Ishikawa (cell line): ENCODE measurements at regions not wholly inside any gene's neighbourhood (a gene's known extent, or its start where the extent isn't known, plus 50 kb on each side); places are given as distances from the start of the nearest gene placed in this dataset.

Source experiments
- CEBPB ChIP-seq: IDR thresholded peaks from 2 replicates; pipeline ENCODE4 v1.6.1; 2012
- CREB1 ChIP-seq: IDR thresholded peaks from 2 replicates; pipeline ENCODE4 v1.6.1; 2012; ENCODE audit warnings: low read depth
- EGR1 ChIP-seq: IDR thresholded peaks from 2 replicates; pipeline ENCODE4 v1.6.1; 2012
- EP300 ChIP-seq: IDR thresholded peaks from 2 replicates; pipeline ENCODE4 v1.6.1; 2012; ENCODE audit warnings: borderline replicate concordance
- FOXM1 ChIP-seq: IDR thresholded peaks from 2 replicates; pipeline ENCODE4 v1.6.1; 2012; ENCODE audit warnings: low read depth, borderline replicate concordance
- NFIC ChIP-seq: IDR thresholded peaks from 2 replicates; pipeline ENCODE4 v1.6.1; 2012
- RAD21 ChIP-seq: IDR thresholded peaks from 2 replicates; pipeline ENCODE4 v1.6.1; 2012; ENCODE audit warnings: low read depth
- TAF1 ChIP-seq: IDR thresholded peaks from 2 replicates; pipeline ENCODE4 v1.6.1; 2012; ENCODE audit warnings: low read depth, mild to moderate bottlenecking
- TCF12 ChIP-seq: IDR thresholded peaks from 2 replicates; pipeline ENCODE4 v1.6.1; 2012; ENCODE audit warnings: low read depth
- TEAD4 ChIP-seq: IDR thresholded peaks from 2 replicates; pipeline ENCODE4 v1.6.1; 2012
- YY1 ChIP-seq: IDR thresholded peaks from 2 replicates; pipeline ENCODE4 v1.6.1; 2012; ENCODE audit warnings: low read depth
- ZBTB7A ChIP-seq: IDR thresholded peaks from 2 replicates; pipeline ENCODE4 v1.6.1; 2012; ENCODE audit warnings: low read depth
- TF ChIP-seq, protein P1 (sequence below): IDR thresholded peaks from 2 replicates; pipeline ENCODE4 v1.6.1; 2012
- TF ChIP-seq, protein P2 (sequence below): IDR thresholded peaks from 2 replicates; pipeline ENCODE4 v1.6.1; 2012
- TF ChIP-seq, protein P3 (sequence below): IDR thresholded peaks from 2 replicates; pipeline ENCODE4 v1.6.1; 2012; ENCODE audit warnings: low read depth, mild to moderate bottlenecking

DNA sequence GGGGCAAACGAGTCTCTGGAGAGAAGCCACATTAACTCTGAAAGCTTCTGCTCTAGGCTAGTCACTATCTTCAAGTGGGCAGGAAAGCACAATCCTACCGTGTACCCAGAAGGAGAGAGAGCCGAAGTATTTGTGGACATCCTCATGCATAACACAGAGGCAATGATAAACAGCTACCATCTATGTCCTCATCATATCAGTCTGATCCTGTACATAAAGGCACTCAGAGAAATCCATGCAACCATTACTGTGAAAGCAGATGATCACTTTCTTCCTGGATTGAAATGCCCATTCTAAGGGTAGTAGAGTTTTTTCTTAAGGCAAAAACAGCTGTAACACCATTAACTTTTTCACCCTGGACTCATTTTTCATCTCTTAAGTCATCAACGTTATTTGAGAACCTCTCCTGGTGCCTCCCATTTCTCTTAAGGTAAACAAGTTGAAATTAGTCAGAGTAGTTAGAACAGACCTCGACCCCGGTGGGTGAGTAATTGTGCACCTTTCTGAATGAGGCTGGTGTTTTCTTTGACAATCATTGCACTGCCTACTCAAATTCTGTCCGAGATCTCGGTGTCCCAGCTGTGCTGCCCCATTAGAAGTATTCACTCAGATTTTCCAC, 327.4 kb downstream of the SHQ1 start:
- no peak for TF ChIP-seq CREB1

DNA sequence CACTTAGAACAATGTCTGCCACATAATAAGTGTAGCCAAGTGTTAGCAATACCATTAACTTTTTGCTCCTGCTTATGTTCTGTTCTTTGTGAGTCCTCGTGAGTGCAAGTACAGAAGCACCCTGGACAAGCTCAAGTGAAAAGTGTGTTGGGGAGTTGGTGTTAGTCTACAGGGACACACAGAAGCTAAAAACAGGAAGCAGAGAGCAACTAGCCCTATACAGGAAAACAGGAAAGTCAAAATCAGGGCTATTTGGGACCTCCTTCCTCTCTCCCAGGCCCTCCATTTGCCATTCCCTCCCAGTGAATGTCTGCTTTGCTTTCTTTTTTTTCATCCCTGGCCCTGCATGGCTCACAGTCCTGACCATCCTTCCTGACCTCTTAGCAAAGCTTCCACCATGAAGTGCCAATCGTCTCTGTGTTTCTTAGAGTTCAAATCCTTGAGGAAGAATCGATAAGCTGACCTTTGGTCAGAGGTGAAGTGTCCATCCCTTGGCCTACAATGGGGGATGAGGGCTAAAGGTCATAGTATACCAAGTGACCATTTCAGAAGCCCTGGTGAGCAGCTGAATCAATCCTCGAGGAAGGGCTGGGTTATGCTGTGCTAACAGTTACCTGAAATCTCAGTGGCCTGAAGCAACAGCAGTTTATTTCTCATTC, 328.2 kb downstream of the SHQ1 start:
- TF ChIP-seq CREB1: no peak
- TF ChIP-seq, protein P1, sequence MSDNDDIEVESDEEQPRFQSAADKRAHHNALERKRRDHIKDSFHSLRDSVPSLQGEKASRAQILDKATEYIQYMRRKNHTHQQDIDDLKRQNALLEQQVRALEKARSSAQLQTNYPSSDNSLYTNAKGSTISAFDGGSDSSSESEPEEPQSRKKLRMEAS: no peak
- no peak for TF ChIP-seq TCF12
- no peak for TF ChIP-seq NFIC
- no peak for TF ChIP-seq TEAD4
- TF ChIP-seq FOXM1: no peak
- TF ChIP-seq EGR1: no peak
- TF ChIP-seq ZBTB7A: no peak

DNA sequence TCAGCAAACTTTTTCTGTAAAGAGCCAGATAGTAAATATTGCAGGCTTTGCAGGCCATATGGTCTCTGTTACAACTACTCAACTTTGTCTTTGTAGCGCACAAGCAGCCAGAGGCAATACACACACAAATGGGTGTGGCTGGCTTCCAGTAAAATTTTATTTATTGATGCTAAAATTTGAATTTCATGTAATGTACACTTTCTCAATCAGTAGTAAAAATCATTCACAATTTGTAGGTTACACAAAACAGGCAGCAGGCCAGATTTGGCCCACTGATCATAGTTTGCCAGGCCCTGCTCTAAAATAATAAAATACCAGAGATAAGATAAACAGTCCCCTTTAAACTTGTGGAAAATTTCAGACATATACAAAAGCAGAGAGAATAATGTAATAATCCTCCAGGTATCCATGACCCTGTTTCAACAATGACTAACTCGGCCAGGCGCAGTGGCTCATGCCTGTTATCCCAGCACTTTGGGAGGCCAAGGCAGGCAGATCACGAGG, 330.3 kb downstream of the SHQ1 start:
- TF ChIP-seq NFIC (no peak), EP300 (no peak), TAF1 (no peak), CEBPB (no peak), CREB1 (no peak), TEAD4 (no peak), YY1 (no peak)
- TF ChIP-seq, protein P2, sequence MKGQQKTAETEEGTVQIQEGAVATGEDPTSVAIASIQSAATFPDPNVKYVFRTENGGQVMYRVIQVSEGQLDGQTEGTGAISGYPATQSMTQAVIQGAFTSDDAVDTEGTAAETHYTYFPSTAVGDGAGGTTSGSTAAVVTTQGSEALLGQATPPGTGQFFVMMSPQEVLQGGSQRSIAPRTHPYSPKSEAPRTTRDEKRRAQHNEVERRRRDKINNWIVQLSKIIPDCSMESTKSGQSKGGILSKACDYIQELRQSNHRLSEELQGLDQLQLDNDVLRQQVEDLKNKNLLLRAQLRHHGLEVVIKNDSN: no peak
- TF ChIP-seq, protein P1: no peak
- TF ChIP-seq, protein P3, sequence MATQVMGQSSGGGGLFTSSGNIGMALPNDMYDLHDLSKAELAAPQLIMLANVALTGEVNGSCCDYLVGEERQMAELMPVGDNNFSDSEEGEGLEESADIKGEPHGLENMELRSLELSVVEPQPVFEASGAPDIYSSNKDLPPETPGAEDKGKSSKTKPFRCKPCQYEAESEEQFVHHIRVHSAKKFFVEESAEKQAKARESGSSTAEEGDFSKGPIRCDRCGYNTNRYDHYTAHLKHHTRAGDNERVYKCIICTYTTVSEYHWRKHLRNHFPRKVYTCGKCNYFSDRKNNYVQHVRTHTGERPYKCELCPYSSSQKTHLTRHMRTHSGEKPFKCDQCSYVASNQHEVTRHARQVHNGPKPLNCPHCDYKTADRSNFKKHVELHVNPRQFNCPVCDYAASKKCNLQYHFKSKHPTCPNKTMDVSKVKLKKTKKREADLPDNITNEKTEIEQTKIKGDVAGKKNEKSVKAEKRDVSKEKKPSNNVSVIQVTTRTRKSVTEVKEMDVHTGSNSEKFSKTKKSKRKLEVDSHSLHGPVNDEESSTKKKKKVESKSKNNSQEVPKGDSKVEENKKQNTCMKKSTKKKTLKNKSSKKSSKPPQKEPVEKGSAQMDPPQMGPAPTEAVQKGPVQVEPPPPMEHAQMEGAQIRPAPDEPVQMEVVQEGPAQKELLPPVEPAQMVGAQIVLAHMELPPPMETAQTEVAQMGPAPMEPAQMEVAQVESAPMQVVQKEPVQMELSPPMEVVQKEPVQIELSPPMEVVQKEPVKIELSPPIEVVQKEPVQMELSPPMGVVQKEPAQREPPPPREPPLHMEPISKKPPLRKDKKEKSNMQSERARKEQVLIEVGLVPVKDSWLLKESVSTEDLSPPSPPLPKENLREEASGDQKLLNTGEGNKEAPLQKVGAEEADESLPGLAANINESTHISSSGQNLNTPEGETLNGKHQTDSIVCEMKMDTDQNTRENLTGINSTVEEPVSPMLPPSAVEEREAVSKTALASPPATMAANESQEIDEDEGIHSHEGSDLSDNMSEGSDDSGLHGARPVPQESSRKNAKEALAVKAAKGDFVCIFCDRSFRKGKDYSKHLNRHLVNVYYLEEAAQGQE: no peak

DNA sequence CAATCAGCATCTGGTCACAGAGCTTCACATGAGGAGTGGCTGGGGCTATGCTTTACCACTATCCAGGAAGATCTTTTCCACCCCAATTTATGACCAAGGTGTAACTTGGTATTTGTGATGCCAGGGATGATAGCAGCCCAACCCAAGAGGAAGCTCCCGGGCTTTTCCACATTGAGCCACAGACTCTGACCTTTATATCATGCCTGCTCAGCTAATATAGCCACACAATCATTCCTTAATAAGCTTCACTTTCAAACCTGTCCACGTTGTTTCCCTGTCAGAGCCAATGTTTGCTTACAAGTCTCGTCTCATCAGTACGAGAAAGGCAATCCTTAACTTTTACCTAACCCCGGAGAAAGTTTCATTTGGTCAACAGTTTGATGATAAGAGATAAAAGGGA, 330.9 kb downstream of the SHQ1 start:
- TF ChIP-seq CEBPB: no peak
- no peak for TF ChIP-seq TEAD4
- no peak for TF ChIP-seq CREB1
- TF ChIP-seq FOXM1: no peak
- TF ChIP-seq, protein P2: no peak
- TF ChIP-seq, protein P1: no peak
- no peak for TF ChIP-seq YY1
- TF ChIP-seq TCF12: no peak
- TF ChIP-seq RAD21: no peak
- TF ChIP-seq ZBTB7A: no peak
- TF ChIP-seq, protein P3: no peak
- no peak for TF ChIP-seq NFIC
- TF ChIP-seq EP300: no peak
- TF ChIP-seq TAF1: no peak
- no peak for TF ChIP-seq EGR1

DNA sequence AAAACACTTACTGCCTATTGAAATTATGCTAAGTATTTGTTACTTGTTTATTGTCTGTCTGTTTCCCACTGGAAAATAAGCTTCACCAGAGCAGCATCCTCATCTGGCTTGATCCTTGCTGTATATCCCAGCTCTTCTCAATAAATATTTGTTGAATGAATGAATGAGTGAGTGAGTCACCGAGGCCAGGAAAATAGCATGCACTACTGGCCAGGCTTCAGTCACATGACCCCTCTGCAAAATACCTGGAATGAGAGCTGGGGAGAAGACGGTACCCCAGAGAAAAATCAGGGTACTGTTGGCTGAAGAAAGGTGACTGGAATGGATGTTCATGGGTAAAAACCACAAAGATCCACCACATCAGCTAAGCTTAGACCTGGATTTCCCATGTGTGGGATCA, 331.9 kb downstream of the SHQ1 start:
- TF ChIP-seq TEAD4: no peak
- TF ChIP-seq CREB1: no peak
- no peak for TF ChIP-seq YY1
- no peak for TF ChIP-seq ZBTB7A
- no peak for TF ChIP-seq TAF1

DNA sequence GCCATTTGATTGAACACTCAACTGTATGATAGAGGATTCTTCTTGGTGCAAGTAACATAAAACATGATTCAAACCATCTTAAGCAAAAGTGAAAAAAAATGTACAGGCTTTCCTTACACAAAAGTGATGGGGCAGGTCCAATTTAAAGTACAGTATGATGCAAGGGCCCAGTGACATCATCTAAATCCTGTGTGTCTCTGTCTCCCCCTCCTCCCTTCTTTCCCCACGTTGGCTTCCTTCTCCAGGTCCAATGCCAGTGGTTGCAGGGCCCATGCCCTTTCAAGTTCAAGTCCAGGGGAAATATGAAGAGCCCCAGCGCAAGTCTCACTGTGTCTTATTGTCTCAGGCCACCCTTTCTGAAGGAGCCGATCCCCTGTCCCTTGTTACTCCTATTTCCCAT, 332.3 kb downstream of the SHQ1 start:
- TF ChIP-seq RAD21 (no peak), TCF12 (no peak), FOXM1 (no peak), NFIC (no peak), ZBTB7A (no peak)
- TF ChIP-seq, protein P2: no peak
